PC-3 (cell line): ENCODE measurements at regions not wholly inside any gene's neighbourhood (a gene's known extent, or its start where the extent isn't known, plus 50 kb on each side); places are given as distances from the start of the nearest gene placed in this dataset.

ENCODE experiments used
- ATAC-seq: fragments of 200-7000 bp; cut with Tn5 transposase; 2 replicates; pipeline ENCODE4 v1.9.1; 2020; ENCODE audit warnings: mild to moderate bottlenecking, moderate library complexity
- BruUV-seq: library from RNA; stranded (reverse); fragments of 400-500 nt; replicated peaks from 2 replicates; lab custom pipeline; 2021; lab: Mats Ljungman, UMichigan
- CTCF ChIA-PET: fragments of 300-600 bp; sonication (Branson Sonifier 250); formaldehyde crosslinking; loops from one replicate; lab custom pipeline; 2022; ENCODE audit warnings: antibody characterized with exemption; lab: Charles Lee
- POLR2A ChIA-PET: fragments of 300-600 bp; sonication (Branson Sonifier 250); formaldehyde crosslinking; loops from one replicate; lab custom pipeline; 2022; ENCODE audit warnings: antibody characterized with exemption; ENCODE audit not compliant: unreplicated experiment; lab: Charles Lee
- DNase-seq: peaks from one replicate; pipeline ENCODE4 v3.0.0-alpha.2; 2015
- H2AFZ ChIP-seq: fragments of 300-600 bp; sonication (generic); 2 replicates; pipeline ENCODE4 v1.6.0; 2016; ENCODE audit warnings: antibody characterized with exemption, low read length
- H3F3A ChIP-seq: fragments of 300-600 bp; sonication (generic); one replicate; pipeline ENCODE4 v1.6.0; 2017; ENCODE audit warnings: antibody characterized with exemption, low read length, control low read depth, mild to moderate bottlenecking; ENCODE audit not compliant: unreplicated experiment
- H3K27ac ChIP-seq: fragments of 300-600 bp; sonication (generic); 2 replicates; pipeline ENCODE4 v1.5.1; 2016; ENCODE audit warnings: mild to moderate bottlenecking, low read length
- H3K27me3 ChIP-seq: fragments of 300-600 bp; sonication (generic); 2 replicates; pipeline ENCODE4 v1.6.1; 2016; ENCODE audit warnings: low read length, mixed read lengths
- H3K36me3 ChIP-seq: fragments of 300-600 bp; sonication (generic); 2 replicates; pipeline ENCODE4 v1.6.1; 2016; ENCODE audit warnings: low read depth, mixed run types, low read length, mixed read lengths
- H3K4me1 ChIP-seq: fragments of 300-600 bp; sonication (generic); 2 replicates; pipeline ENCODE4 v1.5.1; 2016; ENCODE audit warnings: low read length; ENCODE audit not compliant: insufficient read depth
- H3K4me2 ChIP-seq: fragments of 300-600 bp; sonication (generic); 2 replicates; pipeline ENCODE4 v1.6.0; 2016; ENCODE audit warnings: low read length
- H3K4me3 ChIP-seq: fragments of 300-600 bp; sonication (generic); 2 replicates; pipeline ENCODE4 v1.5.1; 2016; ENCODE audit warnings: mild to moderate bottlenecking, low read length, mixed read lengths
- H3K79me2 ChIP-seq: fragments of 300-600 bp; sonication (generic); 2 replicates; pipeline ENCODE4 v1.6.1; 2017; ENCODE audit warnings: low read length, mixed read lengths
- H3K9ac ChIP-seq: fragments of 300-600 bp; sonication (generic); 2 replicates; pipeline ENCODE4 v1.6.0; 2016; ENCODE audit warnings: mild to moderate bottlenecking, low read length
- H3K9me2 ChIP-seq: fragments of 300-600 bp; sonication (generic); replicated peaks from 2 replicates; pipeline ENCODE4 v1.6.1; 2016; ENCODE audit warnings: mixed run types, low read length, mixed read lengths
- H3K9me3 ChIP-seq: fragments of 300-600 bp; sonication (generic); 2 replicates; pipeline ENCODE4 v1.6.1; 2016; ENCODE audit warnings: low read length, mixed read lengths
- H4K20me1 ChIP-seq: fragments of 300-600 bp; sonication (generic); 2 replicates; pipeline ENCODE4 v1.6.1; 2016; ENCODE audit warnings: low read length, mixed read lengths
- CTCF ChIP-seq: fragments of 300-600 bp; sonication (generic); conservative IDR thresholded peaks from 2 replicates; pipeline ENCODE4 v1.5.1; 2017; ENCODE audit warnings: antibody characterized with exemption, low read depth, mild to moderate bottlenecking, low read length
- EZH2 ChIP-seq: fragments of 300-600 bp; sonication (generic); IDR thresholded peaks from one replicate; pipeline ENCODE4 v1.6.1; 2017; ENCODE audit warnings: antibody characterized with exemption, mild to moderate bottlenecking, low read length; ENCODE audit not compliant: unreplicated experiment
- EZH2phosphoT487 ChIP-seq: fragments of 300-600 bp; sonication (generic); IDR thresholded peaks from 2 replicates; pipeline ENCODE4 v1.6.1; 2018; ENCODE audit warnings: mild to moderate bottlenecking, antibody characterized with exemption, low read length, borderline replicate concordance
- intact Hi-C: fragments of 100-400 bp; cut with micrococcal nuclease; formaldehyde crosslinking; loops from 2 replicates; pipeline ENCODE4 v1.9.0; 2023

GRCh38 chr7:85890244-85890811 lies 703.5 kb upstream of the SEMA3D start:
- Histone ChIP-seq H3K4me2 (no peak overlapping the region), H3K36me3 (no peaks in the 10 kb centered on the region), H3K27me3 (peaks cover 22% of the 10 kb centered on the region; the same call in 1 of the 2 replicates), H3K4me1 (no peaks in the 10 kb centered on the region), H3K9me2 (no peaks in the 10 kb centered on the region), H3K9me3 (no peaks in the 10 kb centered on the region), H3K9ac (no peak overlapping the region), H2AFZ (no peak overlapping the region), H3K27ac (no peak overlapping the region), H4K20me1 (no peaks in the 10 kb centered on the region), H3F3A (no peaks in the 10 kb centered on the region), H3K4me3 (no peak overlapping the region), H3K79me2 (no peaks in the 10 kb centered on the region)
- TF ChIP-seq EZH2: no peak
- peak; percentile 72 for TF ChIP-seq CTCF
- ChIA-PET POLR2A (interaction anchor here (0.7 kb wide), 1 partner anchor 925 kb away, joined by 3 read pairs; no protein-coding TSS in a partner anchor), CTCF (interaction anchor here (0.5 to 1.0 kb wide), 3 partner anchors 81 to 925 kb away, joined by 3 to 6 read pairs (median 4); no protein-coding TSS in a partner anchor)
- peak; percentile 63 for ATAC-seq
- peak; percentile 47 for DNase-seq
- no TSS peak for BruUV-seq
- intact Hi-C loops: loop anchor here (1.0 kb wide), 3 partner anchors 579 to 1015 kb away; no protein-coding TSS in a partner anchor

GRCh38 chr7:85887133-85887532 lies 700.3 kb upstream of the SEMA3D start:
- no peak for DNase-seq

More at GRCh38 chr7:85887133-85887532, 700.3 kb upstream of the SEMA3D start:
- Histone ChIP-seq H2AFZ (no peak overlapping the region), H3K4me3 (no peak overlapping the region), H3K9me2 (no peaks in the 10 kb centered on the region), H3K9me3 (no peaks in the 10 kb centered on the region), H3F3A (no peaks in the 10 kb centered on the region), H3K9ac (no peak overlapping the region), H4K20me1 (no peaks in the 10 kb centered on the region), H3K4me2 (no peak overlapping the region), H3K36me3 (no peaks in the 10 kb centered on the region), H3K4me1 (no peaks in the 10 kb centered on the region), H3K27me3 (peaks cover 5% of the 10 kb centered on the region; the same call in 1 of the 2 replicates), H3K79me2 (no peaks in the 10 kb centered on the region), H3K27ac (no peak overlapping the region)
- intact Hi-C loops: no loop called here
- BruUV-seq: no TSS peak
- no peak for ATAC-seq
- POLR2A ChIA-PET: no interaction called here
- CTCF ChIA-PET: no interaction called here
- TF ChIP-seq EZH2phosphoT487: no peak
- TF ChIP-seq EZH2: no peak
- TF ChIP-seq CTCF: no peak
